8988T (cell line): ENCODE measurements at regions not wholly inside any gene's neighbourhood (a gene's known extent, or its start where the extent isn't known, plus 50 kb on each side); places are given as distances from the start of the nearest gene placed in this dataset.
"Not testable (repeated sequence)": the region's sequence is repeated elsewhere in the genome, so short reads cannot be mapped to it uniquely, and the experiment has no call there.

ENCODE experiments used
- DNase-seq: peaks from one replicate; pipeline ENCODE4 v3.0.0; 2011

DNA sequence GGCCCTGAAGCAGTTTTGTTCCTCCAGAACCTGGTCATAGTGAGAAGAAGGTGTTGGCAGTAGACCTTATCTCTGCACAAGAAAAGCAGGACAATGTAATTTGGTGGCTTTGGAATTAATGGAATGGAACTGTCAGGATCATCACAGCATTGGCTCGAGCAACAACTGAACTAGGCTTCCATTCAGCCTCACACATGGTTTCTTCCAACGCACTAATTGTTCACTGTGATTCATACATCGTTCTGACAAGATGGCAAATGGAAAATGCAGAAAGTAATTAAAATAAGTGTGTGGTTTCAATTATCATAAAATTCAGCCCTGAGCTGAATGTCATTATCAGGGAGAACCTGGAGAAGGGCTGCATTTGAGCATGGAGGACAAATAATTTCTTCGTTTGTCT is 80.6 kb downstream of the MFSD1 start:
- DNase-seq, result no peak

GRCh38 chr3:158896729-158897128 is 94.9 kb downstream of the MFSD1 start:
- no peak for DNase-seq

DNA sequence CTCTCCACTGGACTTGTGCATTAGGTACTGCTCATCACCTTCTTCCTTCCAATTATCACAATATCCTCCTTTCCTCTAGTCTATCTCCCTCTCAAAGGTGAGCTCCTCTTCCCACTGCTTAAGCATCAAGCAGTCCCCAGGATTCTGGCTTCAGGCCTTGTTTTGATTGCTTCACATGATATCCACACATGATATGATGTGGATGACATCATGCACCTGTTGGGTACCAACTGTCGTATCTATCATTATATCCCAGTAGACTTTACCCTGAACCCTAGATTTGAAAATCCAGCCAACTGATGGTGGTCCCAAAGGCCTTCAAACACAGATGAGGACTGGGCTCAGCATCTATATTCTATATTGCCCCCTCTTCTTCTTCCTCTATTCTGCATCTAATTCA is 104.9 kb downstream of the MFSD1 start:
- no peak for DNase-seq

- DNase-seq, result no peak
These were observed 106.4 kb downstream of the MFSD1 start for GRCh38 chr3:158908187-158908734.

DNA sequence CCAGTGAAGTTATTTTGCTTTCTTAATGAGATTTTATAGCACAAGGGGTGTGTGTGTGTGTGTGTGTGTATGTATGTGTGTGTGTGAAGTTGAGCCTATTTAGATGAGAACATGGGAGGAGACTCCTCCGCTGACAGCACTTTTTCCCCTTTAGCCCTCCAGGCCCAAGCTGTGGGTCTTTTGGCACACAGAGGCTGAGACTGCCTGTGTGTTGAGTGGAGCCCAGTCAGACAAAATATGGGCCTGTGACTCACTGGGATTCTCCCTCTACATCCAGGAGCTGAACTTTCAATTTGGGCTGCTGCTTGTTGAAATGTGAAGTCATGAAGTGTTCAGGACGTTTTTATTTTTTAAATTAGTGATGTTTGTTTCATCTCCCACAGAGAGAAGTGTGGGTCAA is 108.0 kb downstream of the MFSD1 start:
- no peak for DNase-seq

- no peak for DNase-seq
These were observed 109.7 kb downstream of the MFSD1 start for GRCh38 chr3:158911586-158911985.

DNA sequence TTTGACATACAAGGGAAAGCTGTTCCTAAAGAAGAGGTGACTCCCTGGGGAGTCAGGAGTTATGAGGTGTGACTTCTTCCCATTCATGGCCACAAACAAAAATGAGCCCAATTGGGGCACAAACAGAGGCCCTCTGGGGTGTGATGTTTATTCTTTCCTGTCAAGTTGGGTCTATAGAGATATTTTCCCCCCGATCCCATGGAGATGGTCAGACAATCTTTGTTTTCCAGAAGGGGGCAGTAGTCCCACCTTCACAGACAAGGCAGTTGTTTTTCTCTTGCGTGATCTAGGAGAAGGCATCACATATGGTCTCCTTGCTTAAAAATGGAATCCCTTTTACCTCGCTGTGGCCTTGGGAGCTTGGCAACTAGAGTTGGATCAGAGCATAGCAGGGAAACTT is 110.3 kb downstream of the MFSD1 start:
- DNase-seq, result no peak

- DNase-seq, result no peak
These were observed 110.8 kb downstream of the MFSD1 start for GRCh38 chr3:158912621-158913020.

DNA sequence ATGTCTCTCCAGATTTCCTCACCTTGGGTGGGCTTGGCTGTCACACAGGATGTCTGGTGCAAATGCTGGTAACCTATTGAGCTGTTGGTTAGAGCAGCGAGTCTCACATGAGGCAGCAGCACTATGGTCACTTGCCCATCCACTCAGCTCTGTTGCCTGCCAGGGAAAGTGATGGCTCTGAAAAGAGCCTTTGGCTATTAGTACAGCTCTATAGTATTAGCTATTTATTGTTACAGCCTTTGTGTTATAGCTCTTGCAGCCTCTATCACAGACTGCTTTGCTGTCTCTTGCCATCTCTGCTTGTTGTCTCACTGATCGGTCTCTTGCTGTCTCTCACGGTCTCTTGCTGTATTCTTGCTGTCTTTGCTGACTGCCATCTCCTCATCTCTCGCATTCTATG is 114.3 kb downstream of the MFSD1 start:
- no peak for DNase-seq

- no peak for DNase-seq
These were observed 116.2 kb downstream of the MFSD1 start for GRCh38 chr3:158918008-158918407.

GRCh38 chr3:158918451-158918850 is 116.6 kb downstream of the MFSD1 start:
- no peak for DNase-seq

GRCh38 chr3:158920371-158920770 is 118.5 kb downstream of the MFSD1 start:
- no peak for DNase-seq

GRCh38 chr3:158925021-158925420 is 123.2 kb downstream of the MFSD1 start:
- no peak for DNase-seq

- no peak for DNase-seq
These were observed 124.1 kb downstream of the MFSD1 start for GRCh38 chr3:158925828-158926494.

DNA sequence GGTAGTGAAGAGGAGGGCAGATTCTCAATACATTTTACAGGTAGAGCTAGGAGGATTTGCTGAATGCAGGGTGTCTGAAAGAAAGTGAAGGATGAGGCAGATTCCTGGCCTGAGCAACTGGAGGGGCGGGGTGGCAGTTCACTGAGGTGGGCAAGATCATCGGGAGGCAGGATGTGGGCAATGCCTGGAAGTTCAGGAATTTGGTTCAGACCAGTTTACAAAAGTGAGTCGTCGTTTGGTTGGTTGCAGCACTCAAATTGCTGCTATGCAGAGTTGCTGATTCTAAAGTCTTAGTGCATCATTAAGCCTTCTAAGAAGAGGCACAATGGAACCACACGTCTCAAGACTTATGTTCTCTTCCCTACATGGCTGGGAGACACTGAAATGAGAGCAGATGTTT is 134.0 kb downstream of the MFSD1 start:
- no peak for DNase-seq

- DNase-seq, result no peak
These were observed 134.8 kb downstream of the MFSD1 start for GRCh38 chr3:158936530-158937113.

GRCh38 chr3:158950178-158950901 is 148.5 kb downstream of the MFSD1 start:
- no peak for DNase-seq

GRCh38 chr3:158953131-158953530 is 151.3 kb downstream of the MFSD1 start:
- no peak for DNase-seq

DNA sequence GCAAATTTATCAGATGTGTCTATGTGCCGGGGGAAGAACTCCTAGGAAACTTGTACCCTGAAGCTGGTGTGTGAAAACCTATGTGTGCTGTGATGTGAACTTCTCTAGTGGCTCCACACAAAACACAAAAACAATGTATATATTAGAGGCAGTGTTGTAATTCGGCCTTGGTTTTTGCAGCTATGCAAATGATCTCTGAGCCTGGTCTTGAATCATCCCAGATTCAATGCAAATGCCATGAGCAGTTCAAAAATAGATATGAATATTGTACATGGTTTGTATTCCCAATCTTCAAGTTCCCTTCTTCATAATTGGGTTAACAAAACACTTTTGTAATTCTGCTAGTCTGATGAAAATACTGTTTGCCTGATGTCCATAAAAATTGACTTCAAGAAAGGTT is 152.6 kb downstream of the MFSD1 start:
- no peak for DNase-seq

GRCh38 chr3:158957777-158958176 is 155.9 kb downstream of the MFSD1 start:
- DNase-seq, result not testable (repeated sequence)

GRCh38 chr3:158958873-158959272 is 157.0 kb downstream of the MFSD1 start:
- DNase-seq, result no peak

GRCh38 chr3:158961471-158961870 is 159.6 kb downstream of the MFSD1 start:
- DNase-seq, result no peak

DNA sequence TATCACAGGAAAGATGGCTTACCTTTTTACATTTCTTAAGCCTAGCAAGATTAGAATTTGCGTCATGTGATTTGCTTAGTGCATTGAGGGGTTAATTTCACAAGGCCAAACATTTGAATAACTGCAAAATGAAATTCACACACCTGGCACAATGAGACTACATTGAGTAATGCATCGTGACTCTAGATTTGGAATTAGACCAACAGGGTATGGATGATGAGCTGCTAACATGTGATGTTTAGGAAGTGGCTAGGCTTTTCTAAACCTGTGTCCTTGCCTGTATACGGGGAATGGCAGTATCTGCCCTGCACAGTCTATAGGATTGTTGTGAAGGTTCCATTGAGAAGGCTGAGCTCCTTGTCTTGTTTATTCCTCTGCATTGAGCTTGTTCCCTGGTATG is 160.1 kb downstream of the MFSD1 start:
- DNase-seq, result no peak

- DNase-seq, result no peak
These were observed 168.2 kb downstream of the MFSD1 start for GRCh38 chr3:158970006-158970405.
